HL-60 (cell line): ENCODE measurements at regions not wholly inside any gene's neighbourhood (a gene's known extent, or its start where the extent isn't known, plus 50 kb on each side); places are given as distances from the start of the nearest gene placed in this dataset.

Source experiments
- DNase-seq, 2 experiments: peaks; one replicate each; pipeline ENCODE4 v3.0.0-alpha.2; 2010 to 2020; ENCODE audit warnings: low read depth in 1 of 2, low spot score in 1 of 2
- H3K27ac ChIP-seq: fragments of 250-450 bp; sonication (Bioruptor Pico); replicated peaks from 2 replicates; pipeline ENCODE4 v1.5.1; 2020; ENCODE audit warnings: mild to moderate bottlenecking, moderate library complexity
- H3K27me3 ChIP-seq: fragments of 250-450 bp; sonication (Bioruptor Pico); 2 replicates; pipeline ENCODE4 v1.5.1; 2021; ENCODE audit warnings: mild to moderate bottlenecking, moderate library complexity; ENCODE audit not compliant: insufficient read depth, poor library complexity, severe bottlenecking
- H3K4me3 ChIP-seq: replicated peaks from 2 replicates; pipeline ENCODE4 v1.5.1; 2011; ENCODE audit warnings: mild to moderate bottlenecking, control low read depth, low read length; ENCODE audit not compliant: insufficient read depth
- CTCF ChIP-seq: IDR thresholded peaks from one replicate; pipeline ENCODE4 v1.5.1; 2011; ENCODE audit warnings: low read length, control low read depth, inconsistent platforms; ENCODE audit not compliant: insufficient read depth
- GABPA ChIP-seq: IDR thresholded peaks from 2 replicates; pipeline ENCODE4 v1.6.1; 2012; ENCODE audit warnings: low read depth
- POLR2AphosphoS5 ChIP-seq: IDR thresholded peaks from 2 replicates; pipeline ENCODE4 v1.6.1; 2012; ENCODE audit warnings: low read depth
- REST ChIP-seq: IDR thresholded peaks from 2 replicates; pipeline ENCODE4 v1.6.1; 2012; ENCODE audit warnings: low read depth; ENCODE audit not compliant: insufficient replicate concordance
- SPI1 ChIP-seq: IDR thresholded peaks from 2 replicates; pipeline ENCODE4 v1.6.1; 2012; ENCODE audit warnings: low read depth, mild to moderate bottlenecking, borderline replicate concordance

- TF ChIP-seq REST: no peak
- no peak for TF ChIP-seq POLR2AphosphoS5
- TF ChIP-seq GABPA: no peak
- no peak for TF ChIP-seq CTCF
- no peak for TF ChIP-seq SPI1
- no peak for DNase-seq
- H3K27ac ChIP-seq: no peak overlapping the region
Measured at GRCh38 chr2:195406886-195407603, 250.0 kb upstream of the SLC39A10 start.

GRCh38 chr2:195404651-195405050 lies 252.4 kb upstream of the SLC39A10 start:
- no peak for DNase-seq
- Histone ChIP-seq H3K27me3 (no peaks in the 10 kb centered on the region), H3K27ac (no peak overlapping the region), H3K4me3 (no peak overlapping the region)
- TF ChIP-seq REST: no peak

More at GRCh38 chr2:195406886-195407603, 250.0 kb upstream of the SLC39A10 start:
- Histone ChIP-seq H3K27me3 (no peaks in the 10 kb centered on the region), H3K4me3 (no peak overlapping the region)

GRCh38 chr2:195396479-195396878 lies 260.5 kb upstream of the SLC39A10 start:
- Histone ChIP-seq H3K4me3 (no peak overlapping the region), H3K27me3 (no peaks in the 10 kb centered on the region), H3K27ac (no peak overlapping the region)
- no peak for TF ChIP-seq REST
- no peak for TF ChIP-seq SPI1
- no peak for TF ChIP-seq GABPA
- TF ChIP-seq POLR2AphosphoS5: no peak
- no peak for TF ChIP-seq CTCF
- DNase-seq: no peak
